DMS 273 (cell line): ENCODE measurements at regions not wholly inside any gene's neighbourhood (a gene's known extent, or its start where the extent isn't known, plus 50 kb on each side); places are given as distances from the start of the nearest gene placed in this dataset.

Experiments
- DNase-seq: peaks from one replicate; lab custom pipeline; 2025; ENCODE audit not compliant: unreplicated experiment; lab: John Stamatoyannopoulos, UW

- peak; percentile 21 for DNase-seq
Observed at GRCh38 chr3:180530276-180530675, 71.7 kb upstream of the TTC14 start.

GRCh38 chr3:180531303-180532278, 70.4 kb upstream of the TTC14 start:
- no peak for DNase-seq

GRCh38 chr3:180534828-180535227, 67.1 kb upstream of the TTC14 start:
- DNase-seq = no peak

GRCh38 chr3:180538493-180538892, 63.5 kb upstream of the TTC14 start:
- no peak for DNase-seq

- DNase-seq = no peak
Observed at GRCh38 chr3:180543877-180544276, 58.1 kb upstream of the TTC14 start.

GRCh38 chr3:180546863-180547262, 55.1 kb upstream of the TTC14 start:
- no peak for DNase-seq

- peak; percentile 35 for DNase-seq
Observed at GRCh38 chr3:180548050-180548449, 53.9 kb upstream of the TTC14 start.
